Islet precursor cell (in vitro differentiated cells): ENCODE measurements at regions not wholly inside any gene's neighbourhood (a gene's known extent, or its start where the extent isn't known, plus 50 kb on each side); places are given as distances from the start of the nearest gene placed in this dataset.

ENCODE experiments used
- DNase-seq: peaks from one replicate; pipeline ENCODE4 v3.0.0-alpha.2; 2018

DNA sequence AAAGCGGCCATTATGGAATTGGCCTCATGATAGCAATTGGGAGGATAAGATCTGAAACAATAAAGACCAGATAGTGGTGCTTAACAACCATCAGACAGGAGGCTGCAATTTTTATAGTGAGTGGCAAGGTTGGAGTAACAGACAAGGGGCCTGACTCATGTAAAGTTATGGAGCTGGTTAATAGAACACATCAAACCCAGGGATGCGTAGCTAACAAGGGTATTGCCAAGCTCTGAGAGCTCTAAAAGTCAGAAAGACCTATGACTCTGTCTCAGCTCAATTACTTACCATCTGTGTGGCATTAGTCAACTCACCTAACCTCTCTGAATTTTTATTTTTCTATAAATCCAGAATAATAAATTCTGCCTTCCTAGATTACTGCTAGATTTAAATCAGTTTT lies 1731.5 kb upstream of the FLRT2 start:
- DNase-seq = no peak

DNA sequence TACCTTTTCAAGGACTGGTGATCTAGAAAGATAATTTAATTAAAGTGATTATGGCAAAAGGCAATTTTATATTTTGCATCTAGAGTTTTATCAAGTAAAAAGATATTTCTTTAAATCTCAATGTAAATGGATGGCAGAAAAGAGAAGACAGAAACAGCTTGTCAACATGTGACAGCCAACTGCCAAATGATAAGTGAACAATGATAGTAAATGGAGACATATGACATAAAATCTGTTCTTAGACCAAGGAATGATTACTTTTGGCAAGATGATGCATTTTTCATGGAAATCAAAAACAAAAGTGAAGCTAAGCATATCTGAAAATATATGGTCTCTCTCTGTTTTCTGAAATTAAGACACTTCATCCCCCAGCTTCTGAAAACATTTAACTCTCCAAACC lies 1730.7 kb upstream of the FLRT2 start:
- DNase-seq = no peak

GRCh38 chr14:83814896-83815295 lies 1715.0 kb upstream of the FLRT2 start:
- DNase-seq = no peak

- DNase-seq = peak; percentile 85
Observed at GRCh38 chr14:83816761-83817160, 1713.2 kb upstream of the FLRT2 start.

DNA sequence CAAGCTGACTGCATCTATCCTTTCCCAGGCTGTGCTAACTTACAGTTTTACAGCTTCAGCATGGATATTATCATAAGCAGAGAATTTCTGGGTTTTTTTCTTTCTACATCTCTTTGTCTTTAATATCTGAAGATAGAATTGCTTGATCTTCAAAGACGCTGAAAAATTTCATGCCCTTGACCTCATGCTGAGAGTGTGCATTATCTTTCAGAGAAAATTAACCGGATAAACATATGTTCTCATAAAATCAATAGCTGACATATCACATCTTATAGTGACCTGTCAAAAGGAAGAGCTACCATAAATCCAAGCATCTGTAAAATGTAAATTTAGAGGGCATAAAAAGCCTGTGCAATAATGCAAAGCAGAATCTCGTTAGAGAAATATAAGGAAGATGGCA lies 1704.1 kb upstream of the FLRT2 start:
- no peak for DNase-seq

DNA sequence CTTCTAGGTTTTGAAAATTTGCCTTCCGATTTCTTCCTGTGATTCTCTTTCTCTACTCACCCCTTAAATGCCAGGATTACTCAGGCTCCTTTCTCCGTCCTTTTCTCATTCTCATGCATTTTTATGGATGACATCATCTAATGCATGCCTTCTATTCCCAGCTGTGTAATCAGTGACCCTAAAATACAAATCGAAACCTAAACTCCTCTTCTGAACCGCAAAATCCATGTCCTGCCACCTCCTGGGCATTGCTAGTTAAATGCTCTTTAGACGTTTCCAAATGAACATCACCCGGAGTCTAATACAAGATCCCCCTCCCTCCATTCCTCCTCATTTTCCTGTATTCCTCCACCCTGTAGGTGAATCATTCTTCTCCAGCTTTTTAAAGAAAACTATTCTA lies 1703.1 kb upstream of the FLRT2 start:
- DNase-seq = no peak

- DNase-seq = no peak
Observed at GRCh38 chr14:83827383-83827782, 1702.6 kb upstream of the FLRT2 start.

DNA sequence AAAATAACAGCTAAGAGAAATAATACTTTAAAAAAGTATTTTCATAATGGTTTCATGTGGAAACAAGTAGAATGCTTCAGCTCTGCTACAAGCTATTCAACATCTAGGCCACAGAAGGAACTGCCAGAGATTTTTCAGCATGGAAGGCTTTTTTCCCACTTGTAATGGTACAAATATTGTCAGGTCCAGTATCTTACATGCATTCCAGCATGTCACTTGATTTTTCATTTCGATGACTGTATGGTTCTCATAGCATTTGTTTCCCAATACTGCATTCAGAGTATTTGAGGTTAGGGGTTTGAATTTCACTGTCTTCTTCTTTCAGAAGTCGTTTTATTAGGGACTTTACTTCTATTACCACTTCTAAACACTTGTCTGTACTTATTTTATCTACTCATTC lies 1701.5 kb upstream of the FLRT2 start:
- DNase-seq = no peak

GRCh38 chr14:83830316-83830715 lies 1699.6 kb upstream of the FLRT2 start:
- DNase-seq = no peak

DNA sequence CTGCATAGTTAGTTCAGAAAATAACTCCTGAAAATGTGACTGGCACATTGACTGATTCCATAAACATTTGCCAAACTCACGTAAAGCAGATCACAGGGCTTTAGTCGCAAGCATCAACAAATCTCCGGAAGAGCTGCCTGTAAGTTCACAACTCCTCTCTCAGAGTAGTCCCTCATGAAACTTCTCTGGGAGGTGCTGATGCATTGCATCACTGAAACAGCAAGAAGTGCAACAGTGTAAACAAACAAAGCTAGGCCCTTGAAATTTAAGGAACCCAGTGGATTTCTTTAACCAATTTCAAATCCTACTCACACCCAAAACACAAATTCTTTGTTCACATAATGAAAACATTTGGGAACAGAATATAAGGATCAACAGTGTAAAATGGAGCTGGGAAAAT lies 1691.7 kb upstream of the FLRT2 start:
- no peak for DNase-seq

GRCh38 chr14:83842547-83842946 lies 1687.4 kb upstream of the FLRT2 start:
- DNase-seq = peak; percentile 73

DNA sequence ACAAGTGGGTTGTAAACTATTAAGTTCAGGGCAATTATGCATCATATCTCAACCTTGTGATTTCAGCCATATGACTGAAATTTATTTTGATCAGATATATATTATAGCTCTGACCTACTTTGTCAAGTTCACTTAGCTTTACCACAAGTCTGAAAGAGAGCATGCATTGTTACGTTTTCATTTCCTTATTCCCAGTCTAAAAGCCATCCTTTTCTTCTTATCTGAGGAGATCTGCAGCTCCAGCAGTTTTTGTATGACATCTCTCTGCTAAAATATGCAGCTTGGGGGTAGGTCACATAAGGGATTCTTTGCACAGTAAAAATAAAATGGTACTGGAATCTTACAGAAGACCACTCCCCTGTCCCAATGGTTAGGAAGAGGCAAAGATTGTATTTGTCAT lies 1682.8 kb upstream of the FLRT2 start:
- no peak for DNase-seq

GRCh38 chr14:83850092-83850491 lies 1679.9 kb upstream of the FLRT2 start:
- no peak for DNase-seq

GRCh38 chr14:83856334-83856733 lies 1673.6 kb upstream of the FLRT2 start:
- no peak for DNase-seq

DNA sequence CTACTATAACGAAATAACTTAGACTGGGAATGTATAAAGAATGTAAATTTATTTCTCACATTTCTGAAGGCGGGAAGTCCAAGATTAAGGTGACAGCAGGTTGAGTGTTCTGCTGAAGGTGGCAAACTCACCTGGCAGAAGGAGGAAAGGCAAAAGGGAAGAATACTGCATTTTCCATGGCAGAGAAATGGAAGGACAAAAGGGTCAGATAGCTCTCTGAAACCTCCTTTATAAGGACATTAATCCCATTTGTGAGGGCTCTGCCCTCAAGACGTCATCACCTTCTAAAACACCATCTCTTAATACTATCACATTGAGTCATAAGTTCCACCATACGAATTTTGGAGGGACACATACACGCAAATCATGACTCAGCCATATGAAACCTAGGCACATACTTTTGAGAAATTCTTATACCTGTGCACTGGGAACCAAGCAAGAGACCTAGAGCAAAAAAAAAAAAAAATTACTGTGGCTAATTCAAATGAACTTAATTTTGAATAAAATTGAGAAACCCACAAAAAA lies 1669.3 kb upstream of the FLRT2 start:
- no peak for DNase-seq

- DNase-seq = no peak
Observed at GRCh38 chr14:83863042-83863774, 1666.7 kb upstream of the FLRT2 start.

GRCh38 chr14:83864106-83864505 lies 1665.8 kb upstream of the FLRT2 start:
- no peak for DNase-seq

- DNase-seq = no peak
Observed at GRCh38 chr14:83867566-83868225, 1662.2 kb upstream of the FLRT2 start.

DNA sequence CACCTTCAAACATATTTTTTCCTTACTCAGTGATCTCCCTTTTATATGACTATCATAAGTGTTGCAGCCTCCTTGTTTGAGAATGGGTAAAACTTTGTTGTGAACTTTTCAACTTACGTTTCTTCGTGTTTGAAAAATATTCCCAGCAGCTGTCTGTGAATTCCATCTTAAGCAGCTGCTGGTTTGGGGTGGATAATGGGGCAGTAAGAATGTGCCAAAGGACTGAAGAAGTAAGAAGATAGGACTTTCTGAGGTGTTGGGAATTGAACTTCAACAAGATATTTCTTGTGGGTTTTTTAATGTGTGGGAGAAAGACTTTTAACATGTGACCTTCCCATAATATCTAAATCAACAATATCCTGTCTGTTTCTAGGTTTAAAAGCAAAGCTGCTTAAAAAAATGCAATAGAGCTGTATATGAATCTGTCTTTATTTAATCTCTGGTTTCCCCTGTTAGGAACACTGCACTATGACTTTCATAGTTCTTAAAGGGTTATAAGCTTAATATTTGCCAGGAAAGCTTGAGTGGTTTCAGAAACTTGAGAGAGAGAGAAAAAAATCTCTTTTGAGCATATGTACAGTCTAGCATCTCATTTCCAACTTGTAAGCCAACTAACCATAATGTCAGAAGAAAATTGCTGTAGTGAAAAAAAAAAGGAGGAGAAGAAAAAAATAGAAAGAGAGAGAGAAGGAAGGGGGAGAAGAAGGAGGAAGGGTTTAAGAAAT lies 1659.2 kb upstream of the FLRT2 start:
- DNase-seq = no peak

- no peak for DNase-seq
Observed at GRCh38 chr14:83873669-83874068, 1656.3 kb upstream of the FLRT2 start.

- no peak for DNase-seq
Observed at GRCh38 chr14:83874662-83875061, 1655.3 kb upstream of the FLRT2 start.

GRCh38 chr14:83883732-83884131 lies 1646.2 kb upstream of the FLRT2 start:
- no peak for DNase-seq

DNA sequence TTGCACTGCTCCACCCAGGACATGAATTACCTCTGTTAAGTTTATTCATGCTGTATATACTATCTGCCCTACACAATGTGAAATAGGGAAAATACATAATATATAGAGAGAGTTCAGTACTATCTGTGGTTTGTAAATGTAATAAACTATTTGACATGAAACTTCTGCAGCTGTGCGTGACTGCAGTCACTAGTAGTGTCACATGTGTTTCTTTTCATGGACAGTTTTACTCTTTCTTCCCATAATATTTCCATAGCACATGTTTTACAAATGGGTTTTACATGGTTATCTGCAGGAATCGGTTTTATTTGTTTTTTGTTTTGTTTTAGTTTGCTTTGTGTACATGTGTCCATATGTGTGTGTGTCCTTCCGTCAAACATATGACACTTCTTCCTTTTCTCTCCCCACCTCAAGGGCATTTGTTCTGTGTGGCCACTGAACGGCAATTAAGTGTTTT lies 1644.1 kb upstream of the FLRT2 start:
- no peak for DNase-seq

GRCh38 chr14:83887866-83888265 lies 1642.1 kb upstream of the FLRT2 start:
- DNase-seq = no peak
